ENCODE measurements at regions not wholly inside any gene's neighbourhood (a gene's known extent, or its start where the extent isn't known, plus 50 kb on each side); places are given as distances from the start of the nearest gene placed in this dataset.

DNA sequence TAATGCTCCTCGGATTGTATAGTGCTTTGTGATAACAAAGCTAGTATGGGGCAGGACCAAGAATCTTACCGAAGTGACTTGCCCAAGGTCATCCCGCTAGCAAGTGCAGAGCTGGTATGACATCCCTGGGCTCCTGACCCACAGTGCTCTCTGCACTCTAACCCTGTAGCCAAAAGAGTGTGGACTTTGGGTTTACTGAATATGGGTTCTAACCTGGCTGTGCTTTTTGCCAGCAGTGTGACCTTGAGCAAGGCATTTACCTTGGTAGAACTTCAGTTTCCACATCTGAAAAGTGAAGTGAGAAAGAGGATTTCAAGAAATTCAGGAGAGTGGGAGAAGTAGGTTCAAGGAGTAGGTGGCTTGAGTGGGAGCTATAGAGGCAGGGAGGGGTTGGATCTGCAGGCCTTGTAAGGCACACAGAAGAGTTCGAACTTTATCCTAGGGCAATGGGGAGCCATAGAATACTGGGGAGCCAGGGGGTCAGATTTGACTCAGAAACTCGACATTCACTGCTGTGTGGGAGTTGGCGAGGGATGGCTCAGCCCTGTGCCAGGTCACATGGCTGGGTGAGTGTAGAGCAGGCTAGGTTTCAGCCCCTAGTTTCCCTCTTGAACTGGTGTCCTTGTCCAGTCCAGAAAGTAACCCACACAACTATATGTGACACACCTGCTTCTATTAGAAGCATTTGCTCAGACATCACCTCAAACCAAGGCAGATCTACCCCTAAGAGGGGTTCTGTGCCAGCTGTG is 91.9 kb downstream of the RPLP1 start:
- H3K4me2 ChIP-seq (ENCODE audit: control insufficient read depth, extremely low read depth, insufficient read depth, low read depth, low read length), result no peak overlapping the region
- H4K20me1 ChIP-seq (ENCODE audit: control insufficient read depth, extremely low read depth, insufficient read depth, low read length), result no peaks in the 10 kb centered on the region
- H3K27ac ChIP-seq (ENCODE audit: control insufficient read depth, insufficient read depth, low read length), result no peak overlapping the region
- TF ChIP-seq, protein P1, sequence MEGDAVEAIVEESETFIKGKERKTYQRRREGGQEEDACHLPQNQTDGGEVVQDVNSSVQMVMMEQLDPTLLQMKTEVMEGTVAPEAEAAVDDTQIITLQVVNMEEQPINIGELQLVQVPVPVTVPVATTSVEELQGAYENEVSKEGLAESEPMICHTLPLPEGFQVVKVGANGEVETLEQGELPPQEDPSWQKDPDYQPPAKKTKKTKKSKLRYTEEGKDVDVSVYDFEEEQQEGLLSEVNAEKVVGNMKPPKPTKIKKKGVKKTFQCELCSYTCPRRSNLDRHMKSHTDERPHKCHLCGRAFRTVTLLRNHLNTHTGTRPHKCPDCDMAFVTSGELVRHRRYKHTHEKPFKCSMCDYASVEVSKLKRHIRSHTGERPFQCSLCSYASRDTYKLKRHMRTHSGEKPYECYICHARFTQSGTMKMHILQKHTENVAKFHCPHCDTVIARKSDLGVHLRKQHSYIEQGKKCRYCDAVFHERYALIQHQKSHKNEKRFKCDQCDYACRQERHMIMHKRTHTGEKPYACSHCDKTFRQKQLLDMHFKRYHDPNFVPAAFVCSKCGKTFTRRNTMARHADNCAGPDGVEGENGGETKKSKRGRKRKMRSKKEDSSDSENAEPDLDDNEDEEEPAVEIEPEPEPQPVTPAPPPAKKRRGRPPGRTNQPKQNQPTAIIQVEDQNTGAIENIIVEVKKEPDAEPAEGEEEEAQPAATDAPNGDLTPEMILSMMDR (optimal IDR thresholded peaks at IDR 0.05 in 1 of 3, IDR thresholded peaks at IDR 0.05 in 1 of 3, conservative IDR thresholded peaks at IDR 0.05 in 1 of 3; ENCODE audit: extremely low read depth in 1 of 3, insufficient read depth in 2 of 3, low read length in 3 of 3), result no peak
- no peak for TF ChIP-seq EZH2 (IDR thresholded peaks at IDR 0.05; ENCODE audit: low read length)
- no peak overlapping the region for H2AFZ ChIP-seq (ENCODE audit: control insufficient read depth, low read length)
- DNase-seq (ENCODE audit: low read depth, low spot score) (no peak), FAIRE-seq (no peak)
- H3K9me1 ChIP-seq (ENCODE audit: control insufficient read depth, extremely low read depth, insufficient read depth, low read length), result no peaks in the 10 kb centered on the region
- dilution Hi-C loops (cut with MboI; ENCODE audit: extremely low pct_ligation_motif_present, low sequenced_read_pairs), result no loop called here
- no peaks in the 10 kb centered on the region for H3K79me2 ChIP-seq (ENCODE audit: control insufficient read depth, insufficient read depth, low read length)
- H3K4me3 ChIP-seq (ENCODE audit: control insufficient read depth in 2 of 3, extremely low read depth in 1 of 3, insufficient read depth in 2 of 3, low read depth in 1 of 3, low read length in 3 of 3), result no peak overlapping the region
- no peaks in the 10 kb centered on the region for H3K4me1 ChIP-seq (ENCODE audit: control insufficient read depth, extremely low read depth, insufficient read depth, low read length)
- H3K9ac ChIP-seq (ENCODE audit: control insufficient read depth, extremely low read depth, insufficient read depth, low read length), result no peak overlapping the region
- H3K36me3 ChIP-seq (ENCODE audit: control insufficient read depth in 2 of 2, extremely low read depth in 1 of 2, insufficient read depth in 2 of 2, low read length in 2 of 2), result no peaks in the 10 kb centered on the region
- H3K27me3 ChIP-seq (ENCODE audit: control insufficient read depth, extremely low read depth, insufficient read depth, low read length), result peaks cover 28% of the 10 kb centered on the region
- no peaks in the 10 kb centered on the region for H3K9me3 ChIP-seq (ENCODE audit: control insufficient read depth, low read depth, low read length)

DNA sequence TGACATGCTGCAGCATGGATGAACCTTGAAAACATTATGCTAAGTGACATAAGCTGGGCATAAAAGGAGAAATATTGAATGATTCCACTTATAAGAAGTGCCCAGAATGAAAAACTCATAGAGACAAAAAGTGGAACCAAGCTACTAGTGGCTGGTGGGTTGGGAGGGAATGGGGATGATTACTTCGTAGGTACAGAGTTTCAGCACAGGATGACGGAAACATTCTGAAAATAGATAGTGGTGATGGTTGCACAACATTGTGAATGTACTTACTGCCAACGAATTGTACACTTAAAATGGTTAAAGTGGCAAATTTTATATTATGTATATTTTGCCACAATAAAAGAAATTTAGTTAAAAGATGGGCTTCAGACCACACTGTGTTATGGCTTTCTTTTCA is 93.6 kb downstream of the RPLP1 start:
- H3K27ac ChIP-seq (ENCODE audit: control insufficient read depth, insufficient read depth, low read length), result no peak overlapping the region

More for the DNA sequence above, 93.6 kb downstream of the RPLP1 start:
- no peaks in the 10 kb centered on the region for H3K9me1 ChIP-seq (ENCODE audit: control insufficient read depth, extremely low read depth, insufficient read depth, low read length)
- no peaks in the 10 kb centered on the region for H4K20me1 ChIP-seq (ENCODE audit: control insufficient read depth, extremely low read depth, insufficient read depth, low read length)
- no peak overlapping the region for H3K4me3 ChIP-seq (ENCODE audit: control insufficient read depth in 2 of 3, extremely low read depth in 1 of 3, insufficient read depth in 2 of 3, low read depth in 1 of 3, low read length in 3 of 3)
- no peak overlapping the region for H3K4me2 ChIP-seq (ENCODE audit: control insufficient read depth, extremely low read depth, insufficient read depth, low read depth, low read length)
- no peak overlapping the region for H3K9ac ChIP-seq (ENCODE audit: control insufficient read depth, extremely low read depth, insufficient read depth, low read length)
- no peaks in the 10 kb centered on the region for H3K36me3 ChIP-seq (ENCODE audit: control insufficient read depth in 2 of 2, extremely low read depth in 1 of 2, insufficient read depth in 2 of 2, low read length in 2 of 2)
- no peaks in the 10 kb centered on the region for H3K4me1 ChIP-seq (ENCODE audit: control insufficient read depth, extremely low read depth, insufficient read depth, low read length)
- peaks cover 24% of the 10 kb centered on the region for H3K27me3 ChIP-seq (ENCODE audit: control insufficient read depth, extremely low read depth, insufficient read depth, low read length)
- H3K9me3 ChIP-seq (ENCODE audit: control insufficient read depth, low read depth, low read length), result peaks cover 2% of the 10 kb centered on the region
- DNase-seq (ENCODE audit: low read depth, low spot score) (no peak), FAIRE-seq (no peak)
- dilution Hi-C loops (cut with MboI; ENCODE audit: extremely low pct_ligation_motif_present, low sequenced_read_pairs), result no loop called here
- no peak overlapping the region for H2AFZ ChIP-seq (ENCODE audit: control insufficient read depth, low read length)
- no peaks in the 10 kb centered on the region for H3K79me2 ChIP-seq (ENCODE audit: control insufficient read depth, insufficient read depth, low read length)
- TF ChIP-seq, protein P1 (optimal IDR thresholded peaks at IDR 0.05 in 1 of 3, IDR thresholded peaks at IDR 0.05 in 1 of 3, conservative IDR thresholded peaks at IDR 0.05 in 1 of 3; ENCODE audit: extremely low read depth in 1 of 3, insufficient read depth in 2 of 3, low read length in 3 of 3), result no peak
- TF ChIP-seq EZH2 (IDR thresholded peaks at IDR 0.05; ENCODE audit: low read length), result no peak

All from keratinocyte (primary cell).